SH-SY5Y (cell line): ENCODE measurements at regions not wholly inside any gene's neighbourhood (a gene's known extent, or its start where the extent isn't known, plus 50 kb on each side); places are given as distances from the start of the nearest gene placed in this dataset.

Experiments used
- GATA2 ChIP-seq: IDR thresholded peaks from 2 replicates; pipeline ENCODE4 v1.6.1; 2011; ENCODE audit warnings: mild to moderate bottlenecking, low read depth, low read length
- GATA3 ChIP-seq: IDR thresholded peaks from 2 replicates; pipeline ENCODE4 v1.6.1; 2011; ENCODE audit warnings: low read depth, mild to moderate bottlenecking, low read length, moderate library complexity

DNA sequence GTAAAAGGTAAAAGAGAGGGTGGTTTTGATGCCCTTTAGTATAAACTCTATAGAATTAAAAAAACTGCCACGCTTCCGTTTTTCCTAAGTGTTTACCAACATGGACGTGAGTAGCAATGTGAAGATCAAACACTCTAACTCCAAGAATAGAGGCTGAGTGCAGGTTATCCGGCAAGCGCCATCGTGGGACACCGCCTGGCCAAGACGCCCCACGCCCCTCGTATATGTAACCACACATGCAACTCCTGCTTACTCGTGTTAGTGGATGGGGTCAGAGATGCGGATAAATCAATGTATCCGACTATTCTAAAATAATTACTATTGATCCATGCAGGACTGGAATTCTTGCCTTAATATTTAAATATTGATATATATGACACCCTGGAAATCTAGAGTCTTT lies 741.3 kb downstream of the GALR1 start:
- TF ChIP-seq GATA2 (no peak), GATA3 (no peak)
